ENCODE measurements at regions not wholly inside any gene's neighbourhood (a gene's known extent, or its start where the extent isn't known, plus 50 kb on each side); places are given as distances from the start of the nearest gene placed in this dataset.

DNA sequence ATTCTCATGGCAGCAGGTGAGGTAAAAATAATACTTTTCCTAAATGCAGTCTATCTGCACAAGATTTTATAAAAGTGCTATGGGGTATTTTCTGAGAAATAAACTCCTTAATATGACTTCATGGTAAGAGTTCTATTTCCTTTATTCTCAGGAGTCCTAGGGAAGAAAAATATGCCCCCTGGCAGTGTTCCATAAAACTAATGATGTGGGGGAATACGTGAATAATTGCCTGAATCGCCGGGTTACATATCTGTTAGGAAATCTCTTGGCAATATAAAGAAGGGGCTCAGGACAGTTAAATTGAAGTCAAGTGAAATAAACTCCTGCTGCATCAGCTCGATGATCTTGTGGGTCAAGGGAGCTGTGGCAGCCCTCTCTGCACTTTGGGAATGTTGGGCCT, 229.7 kb downstream of the MAFB start:
- no peak overlapping the region for H3K4me3 ChIP-seq (ENCODE audit: low read depth, low read length)
- H3K27ac ChIP-seq (ENCODE audit: insufficient read depth, low read length, poor library complexity, severe bottlenecking) = no peak overlapping the region
- H3K36me3 ChIP-seq (ENCODE audit: control insufficient read depth, insufficient read depth, low read length) = no peaks in the 10 kb centered on the region
- H3K27me3 ChIP-seq (ENCODE audit: control insufficient read depth, insufficient read depth, low read length) = peaks cover 2% of the 10 kb centered on the region
- Mint-ChIP-seq H3K4me1 (no peaks in the 10 kb centered on the region), H3K36me3 (no peaks in the 10 kb centered on the region), H3K27ac (no peak overlapping the region), H3K27me3 (peaks cover 4% of the 10 kb centered on the region), H3K4me3 (no peak overlapping the region), H3K9me3 (peaks cover 0 to 3% (median 0%) of the 10 kb centered on the region in 7 donors)
- no peak for DNase-seq
- H3K9me3 ChIP-seq (ENCODE audit: control insufficient read depth in 2 of 2, low read length in 2 of 2) = no peaks in the 10 kb centered on the region
- no peaks in the 10 kb centered on the region for H3K4me1 ChIP-seq (ENCODE audit: control insufficient read depth, insufficient read depth, low read length, poor library complexity, severe bottlenecking)
- ATAC-seq (ENCODE audit: low read depth in 2 of 2) = no peak

DNA sequence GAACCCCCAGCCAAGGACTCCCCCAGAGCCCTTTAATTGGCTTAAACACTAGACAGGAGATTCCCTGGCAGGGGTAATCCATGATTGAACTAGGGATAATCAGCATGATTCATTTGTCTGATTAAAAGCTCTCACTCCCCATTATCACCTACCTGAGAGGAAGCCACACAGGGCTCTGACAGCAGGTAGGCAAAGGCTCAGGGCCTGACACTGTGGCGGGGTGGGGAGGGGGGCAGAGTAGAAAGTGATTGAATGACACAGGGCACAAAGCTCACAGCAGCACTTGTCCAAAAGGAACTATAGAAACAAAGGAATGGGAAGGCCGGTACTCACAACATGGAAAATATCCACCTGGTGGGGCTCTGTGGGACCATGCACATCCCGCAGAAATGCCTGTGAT, 231.6 kb downstream of the MAFB start:
- ATAC-seq (ENCODE audit: low read depth in 2 of 2) = no peak
- Mint-ChIP-seq H3K4me1 (no peaks in the 10 kb centered on the region), H3K27ac (no peak overlapping the region), H3K4me3 (no peak overlapping the region), H3K36me3 (no peaks in the 10 kb centered on the region), H3K9me3 (peaks cover 0 to 3% (median 0%) of the 10 kb centered on the region in 7 donors), H3K27me3 (peaks cover 4% of the 10 kb centered on the region)
- no peak overlapping the region for H3K27ac ChIP-seq (ENCODE audit: insufficient read depth, low read length, poor library complexity, severe bottlenecking)
- no peaks in the 10 kb centered on the region for H3K4me1 ChIP-seq (ENCODE audit: control insufficient read depth, insufficient read depth, low read length, poor library complexity, severe bottlenecking)
- H3K36me3 ChIP-seq (ENCODE audit: control insufficient read depth, insufficient read depth, low read length) = no peaks in the 10 kb centered on the region
- no peaks in the 10 kb centered on the region for H3K9me3 ChIP-seq (ENCODE audit: control insufficient read depth in 2 of 2, low read length in 2 of 2)
- DNase-seq = no peak
- no peak overlapping the region for H3K4me3 ChIP-seq (ENCODE audit: low read depth, low read length)
- peaks cover 2% of the 10 kb centered on the region for H3K27me3 ChIP-seq (ENCODE audit: control insufficient read depth, insufficient read depth, low read length)

DNA sequence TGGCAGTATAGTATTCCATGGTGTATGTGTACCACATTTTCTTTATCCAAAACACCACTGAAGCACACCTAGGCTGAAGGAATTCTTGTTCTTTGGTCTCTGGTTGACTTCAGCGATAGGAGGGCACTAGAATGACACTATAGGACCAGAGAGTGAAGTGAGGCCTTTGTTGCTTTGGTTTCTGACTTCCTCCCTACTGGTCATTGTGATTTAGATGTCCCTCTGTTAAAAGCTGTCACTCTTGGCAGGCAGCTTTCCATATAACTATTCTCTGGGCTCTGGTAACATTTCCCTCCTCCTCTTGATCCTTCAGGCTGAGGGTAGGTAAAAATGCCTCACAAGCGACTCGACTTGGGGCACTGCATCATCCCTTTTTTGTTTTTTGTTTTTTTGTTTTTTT, 236.3 kb downstream of the MAFB start:
- no peaks in the 10 kb centered on the region for H3K36me3 ChIP-seq (ENCODE audit: control insufficient read depth, insufficient read depth, low read length)
- ATAC-seq (ENCODE audit: low read depth in 2 of 2) = no peak
- H3K27me3 ChIP-seq (ENCODE audit: control insufficient read depth, insufficient read depth, low read length) = no peaks in the 10 kb centered on the region
- H3K4me1 ChIP-seq (ENCODE audit: control insufficient read depth, insufficient read depth, low read length, poor library complexity, severe bottlenecking) = no peaks in the 10 kb centered on the region
- H3K4me1 Mint-ChIP-seq = no peaks in the 10 kb centered on the region
- H3K27me3 Mint-ChIP-seq = peaks cover 11% of the 10 kb centered on the region
- H3K4me3 ChIP-seq (ENCODE audit: low read depth, low read length) = no peak overlapping the region
- no peak overlapping the region for H3K27ac Mint-ChIP-seq
- peaks cover 0 to 1% (median 0%) of the 10 kb centered on the region in 7 donors for H3K9me3 Mint-ChIP-seq
- DNase-seq = no peak
- no peaks in the 10 kb centered on the region for H3K36me3 Mint-ChIP-seq
- H3K9me3 ChIP-seq (ENCODE audit: control insufficient read depth in 2 of 2, low read length in 2 of 2) = no peaks in the 10 kb centered on the region
- H3K4me3 Mint-ChIP-seq = no peak overlapping the region
- H3K27ac ChIP-seq (ENCODE audit: insufficient read depth, low read length, poor library complexity, severe bottlenecking) = no peak overlapping the region

DNA sequence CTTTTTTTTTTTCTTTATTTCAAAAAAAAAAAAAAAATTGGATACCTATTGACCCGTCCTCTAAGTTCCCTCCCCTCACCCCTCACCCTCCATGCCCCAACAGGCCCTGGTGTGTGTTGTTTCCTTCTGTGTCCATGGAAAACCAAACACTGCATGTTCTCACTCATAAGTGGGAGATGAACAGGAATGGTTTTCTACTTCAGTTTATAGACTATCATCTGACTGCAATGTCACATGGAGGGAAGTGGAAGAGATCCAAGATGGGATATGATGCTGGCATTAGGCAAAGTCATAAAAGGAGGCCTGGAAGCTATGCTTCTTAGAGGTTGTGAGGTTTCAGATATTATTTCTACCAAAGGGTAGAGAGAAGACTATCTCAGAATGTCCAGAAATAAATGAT, 237.5 kb downstream of the MAFB start:
- no peak overlapping the region for H3K4me3 ChIP-seq (ENCODE audit: low read depth, low read length)
- no peak overlapping the region for H3K27ac ChIP-seq (ENCODE audit: insufficient read depth, low read length, poor library complexity, severe bottlenecking)
- H3K4me3 Mint-ChIP-seq = no peak overlapping the region
- no peaks in the 10 kb centered on the region for H3K9me3 ChIP-seq (ENCODE audit: control insufficient read depth in 2 of 2, low read length in 2 of 2)
- no peaks in the 10 kb centered on the region for H3K4me1 ChIP-seq (ENCODE audit: control insufficient read depth, insufficient read depth, low read length, poor library complexity, severe bottlenecking)
- H3K4me1 Mint-ChIP-seq = no peaks in the 10 kb centered on the region
- no peaks in the 10 kb centered on the region for H3K36me3 ChIP-seq (ENCODE audit: control insufficient read depth, insufficient read depth, low read length)
- ATAC-seq (ENCODE audit: low read depth in 2 of 2) = no peak
- peaks cover 11% of the 10 kb centered on the region for H3K27me3 Mint-ChIP-seq
- no peak for DNase-seq
- H3K9me3 Mint-ChIP-seq = peaks cover 0 to 3% (median 0%) of the 10 kb centered on the region in 7 donors
- H3K27me3 ChIP-seq (ENCODE audit: control insufficient read depth, insufficient read depth, low read length) = no peaks in the 10 kb centered on the region
- no peak overlapping the region for H3K27ac Mint-ChIP-seq
- no peaks in the 10 kb centered on the region for H3K36me3 Mint-ChIP-seq

DNA sequence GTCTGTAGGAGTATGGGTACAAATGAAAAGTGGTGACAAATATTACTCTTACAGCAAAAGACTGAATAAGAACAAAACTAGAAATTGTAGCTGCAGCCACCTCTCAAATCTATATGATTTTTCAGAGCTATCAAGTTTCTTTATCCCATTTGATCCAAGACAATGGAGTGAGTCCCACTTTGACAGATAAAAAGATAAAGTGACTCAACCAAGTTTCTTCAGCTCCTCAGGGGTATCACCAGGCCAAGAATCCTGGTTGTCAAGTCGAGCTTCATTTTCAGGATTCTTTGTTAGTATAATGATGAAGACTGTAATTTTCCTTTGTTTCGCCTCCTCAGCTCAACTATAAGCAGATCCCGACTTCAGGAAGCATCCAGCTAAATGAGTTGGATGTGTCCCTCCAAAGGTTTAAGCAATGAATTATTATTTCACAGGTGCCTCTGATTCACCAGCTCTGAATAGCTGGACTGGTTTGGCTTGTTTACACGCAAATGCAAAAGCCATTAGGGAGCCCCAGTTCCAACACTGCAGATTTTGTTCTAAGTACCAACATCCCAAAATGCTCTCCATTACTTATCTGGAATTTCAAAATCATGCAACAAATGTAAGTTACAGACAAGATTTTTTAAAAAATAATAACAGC, 238.9 kb downstream of the MAFB start:
- Histone ChIP-seq H3K36me3 (ENCODE audit: control insufficient read depth, insufficient read depth, low read length) (no peaks in the 10 kb centered on the region), H3K4me3 (ENCODE audit: low read depth, low read length) (no peak overlapping the region), H3K27ac (ENCODE audit: insufficient read depth, low read length, poor library complexity, severe bottlenecking) (no peak overlapping the region), H3K9me3 (ENCODE audit: control insufficient read depth in 2 of 2, low read length in 2 of 2) (no peaks in the 10 kb centered on the region), H3K27me3 (ENCODE audit: control insufficient read depth, insufficient read depth, low read length) (no peaks in the 10 kb centered on the region), H3K4me1 (ENCODE audit: control insufficient read depth, insufficient read depth, low read length, poor library complexity, severe bottlenecking) (no peaks in the 10 kb centered on the region)
- H3K27me3 Mint-ChIP-seq = peaks cover 7% of the 10 kb centered on the region
- no peaks in the 10 kb centered on the region for H3K4me1 Mint-ChIP-seq
- ATAC-seq (ENCODE audit: low read depth in 2 of 2) (no peak), DNase-seq (no peak)
- H3K36me3 Mint-ChIP-seq = no peaks in the 10 kb centered on the region
- no peak overlapping the region for H3K4me3 Mint-ChIP-seq
- no peak overlapping the region for H3K27ac Mint-ChIP-seq
- peaks cover 0 to 3% (median 0%) of the 10 kb centered on the region in 7 donors for H3K9me3 Mint-ChIP-seq

DNA sequence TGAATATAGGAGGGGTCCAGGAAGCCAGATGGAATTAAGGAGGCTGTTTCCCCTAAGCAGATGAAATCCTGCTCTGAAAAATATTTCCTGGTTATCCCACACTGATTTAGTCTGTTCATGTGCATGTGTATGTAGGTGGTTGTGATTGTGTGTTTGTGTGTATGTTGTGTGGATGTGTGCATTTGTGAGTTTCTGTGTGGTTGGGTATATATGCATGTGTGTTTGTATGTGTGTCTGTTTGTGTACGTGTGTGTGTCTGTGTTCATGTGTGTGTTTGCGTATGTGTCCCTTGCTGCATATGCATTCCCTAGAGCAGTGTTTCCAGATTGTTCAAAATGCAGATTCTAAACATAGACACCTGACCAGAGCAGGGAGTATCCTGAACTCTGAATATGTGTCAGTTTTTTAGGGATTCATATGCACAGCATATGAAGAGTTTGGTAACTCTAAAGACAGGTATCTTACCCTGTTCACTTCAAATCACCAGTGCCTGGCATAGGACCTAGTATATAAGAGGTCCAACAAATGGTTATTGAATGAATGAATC, 239.8 kb downstream of the MAFB start:
- Mint-ChIP-seq H3K9me3 (peaks cover 0 to 3% (median under 1%) of the 10 kb centered on the region in 7 donors), H3K4me1 (no peaks in the 10 kb centered on the region), H3K27me3 (peaks cover 7% of the 10 kb centered on the region), H3K4me3 (no peak overlapping the region), H3K36me3 (no peaks in the 10 kb centered on the region), H3K27ac (no peak overlapping the region)
- no peaks in the 10 kb centered on the region for H3K4me1 ChIP-seq (ENCODE audit: control insufficient read depth, insufficient read depth, low read length, poor library complexity, severe bottlenecking)
- no peaks in the 10 kb centered on the region for H3K27me3 ChIP-seq (ENCODE audit: control insufficient read depth, insufficient read depth, low read length)
- H3K4me3 ChIP-seq (ENCODE audit: low read depth, low read length) = no peak overlapping the region
- no peak for DNase-seq
- ATAC-seq (ENCODE audit: low read depth in 2 of 2) = no peak
- no peaks in the 10 kb centered on the region for H3K36me3 ChIP-seq (ENCODE audit: control insufficient read depth, insufficient read depth, low read length)
- H3K27ac ChIP-seq (ENCODE audit: insufficient read depth, low read length, poor library complexity, severe bottlenecking) = no peak overlapping the region
- no peaks in the 10 kb centered on the region for H3K9me3 ChIP-seq (ENCODE audit: control insufficient read depth in 2 of 2, low read length in 2 of 2)

DNA sequence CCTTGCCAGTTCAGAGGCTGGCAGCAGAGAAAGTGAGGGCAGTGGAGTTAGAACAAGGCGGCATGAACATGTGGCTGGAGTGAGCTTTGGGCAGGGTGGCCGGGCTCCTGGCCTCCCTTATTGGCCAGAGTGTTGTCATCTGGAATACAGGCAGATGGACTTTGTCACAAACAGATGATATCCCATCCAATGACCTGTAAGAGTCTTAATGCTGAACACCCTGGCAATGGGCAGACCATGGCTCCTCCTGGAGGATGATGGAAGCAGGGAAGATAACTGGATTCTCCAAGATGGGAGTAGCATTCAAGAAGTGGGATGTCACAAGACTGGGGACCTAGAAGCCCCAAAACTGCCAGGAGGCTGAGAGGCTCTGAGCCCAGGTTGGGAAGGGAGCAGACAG, 242.1 kb downstream of the MAFB start:
- Mint-ChIP-seq H3K4me1 (no peaks in the 10 kb centered on the region), H3K9me3 (peaks cover 0 to 5% (median 1%) of the 10 kb centered on the region in 7 donors), H3K27me3 (peaks cover 7% of the 10 kb centered on the region), H3K27ac (no peak overlapping the region), H3K36me3 (no peaks in the 10 kb centered on the region), H3K4me3 (no peak overlapping the region)
- no peaks in the 10 kb centered on the region for H3K27me3 ChIP-seq (ENCODE audit: control insufficient read depth, insufficient read depth, low read length)
- no peak overlapping the region for H3K4me3 ChIP-seq (ENCODE audit: low read depth, low read length)
- H3K36me3 ChIP-seq (ENCODE audit: control insufficient read depth, insufficient read depth, low read length) = no peaks in the 10 kb centered on the region
- ATAC-seq (ENCODE audit: low read depth in 2 of 2) = no peak
- no peak overlapping the region for H3K27ac ChIP-seq (ENCODE audit: insufficient read depth, low read length, poor library complexity, severe bottlenecking)
- no peak for DNase-seq
- H3K4me1 ChIP-seq (ENCODE audit: control insufficient read depth, insufficient read depth, low read length, poor library complexity, severe bottlenecking) = no peaks in the 10 kb centered on the region
- no peaks in the 10 kb centered on the region for H3K9me3 ChIP-seq (ENCODE audit: control insufficient read depth in 2 of 2, low read length in 2 of 2)

DNA sequence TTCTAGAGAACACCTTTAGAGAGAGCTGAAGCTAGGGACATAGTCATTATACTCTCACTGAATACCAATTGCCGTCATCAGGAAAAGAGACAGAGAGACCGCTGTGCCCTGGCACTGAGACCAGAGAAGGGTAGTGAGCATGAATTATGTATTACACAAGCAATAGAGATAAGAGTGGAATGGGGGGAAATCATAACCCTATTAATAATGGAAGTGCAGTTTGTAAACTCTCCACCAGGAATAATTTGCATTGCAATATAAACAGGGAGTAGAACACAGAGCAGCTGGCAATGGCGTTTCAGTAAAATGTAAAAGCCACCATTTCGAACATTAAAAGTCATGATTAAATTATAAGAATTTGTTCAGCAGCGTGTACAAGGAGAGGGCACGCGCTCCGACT, 244.5 kb downstream of the MAFB start:
- ATAC-seq (ENCODE audit: low read depth in 2 of 2) = no peak
- Histone ChIP-seq H3K27ac (ENCODE audit: insufficient read depth, low read length, poor library complexity, severe bottlenecking) (no peak overlapping the region), H3K4me1 (ENCODE audit: control insufficient read depth, insufficient read depth, low read length, poor library complexity, severe bottlenecking) (no peaks in the 10 kb centered on the region), H3K27me3 (ENCODE audit: control insufficient read depth, insufficient read depth, low read length) (no peaks in the 10 kb centered on the region), H3K36me3 (ENCODE audit: control insufficient read depth, insufficient read depth, low read length) (no peaks in the 10 kb centered on the region), H3K4me3 (ENCODE audit: low read depth, low read length) (no peak overlapping the region), H3K9me3 (ENCODE audit: control insufficient read depth in 2 of 2, low read length in 2 of 2) (no peaks in the 10 kb centered on the region)
- Mint-ChIP-seq H3K27ac (no peak overlapping the region), H3K27me3 (no peaks in the 10 kb centered on the region), H3K36me3 (no peaks in the 10 kb centered on the region), H3K4me3 (no peak overlapping the region), H3K9me3 (peaks cover 0 to 5% (median 2%) of the 10 kb centered on the region in 7 donors), H3K4me1 (no peaks in the 10 kb centered on the region)
- no peak for DNase-seq

All from CD4-positive, CD25-positive, alpha-beta regulatory T cell (primary cell).